Panc1 (cell line): ENCODE measurements at regions not wholly inside any gene's neighbourhood (a gene's known extent, or its start where the extent isn't known, plus 50 kb on each side); places are given as distances from the start of the nearest gene placed in this dataset.

ENCODE experiments used
- ATAC-seq: fragments of 200-7000 bp; cut with Tn5 transposase; 2 replicates; pipeline ENCODE4 v1.9.1; 2020; ENCODE audit warnings: mild to moderate bottlenecking, moderate library complexity
- BruUV-seq: library from RNA; stranded (reverse); fragments of 400-500 nt; replicated peaks from 2 replicates; lab custom pipeline; 2021; lab: Mats Ljungman, UMichigan
- CTCF ChIA-PET: fragments of 300-600 bp; sonication (Branson Sonifier 250); formaldehyde crosslinking; loops from one replicate; lab custom pipeline; 2022; ENCODE audit warnings: antibody characterized with exemption; lab: Charles Lee
- POLR2A ChIA-PET: fragments of 300-600 bp; sonication (Branson Sonifier 250); formaldehyde crosslinking; loops from one replicate; lab custom pipeline; 2022; ENCODE audit warnings: antibody characterized with exemption; lab: Charles Lee
- DNase-seq: peaks from one replicate; pipeline ENCODE4 v3.0.0-alpha.2; 2010; ENCODE audit warnings: low read depth, low spot score
- H3K27ac ChIP-seq: 2 replicates; pipeline ENCODE4 v1.5.1; 2011; ENCODE audit warnings: mild to moderate bottlenecking, low read length, inconsistent platforms
- H3K27me3 ChIP-seq: fragments of 200-500 bp; sonication (Bioruptor generic); 2 replicates; pipeline ENCODE4 v1.6.0; 2014; ENCODE audit warnings: low read length, inconsistent platforms; ENCODE audit not compliant: control insufficient read depth, insufficient read depth
- H3K36me3 ChIP-seq: fragments of 200-500 bp; sonication (Bioruptor generic); 2 replicates; pipeline ENCODE4 v1.5.1; 2014; ENCODE audit warnings: inconsistent platforms, mild to moderate bottlenecking, low read length, moderate library complexity; ENCODE audit not compliant: control insufficient read depth, insufficient read depth
- H3K4me1 ChIP-seq: 2 replicates; pipeline ENCODE4 v1.5.1; 2011; ENCODE audit warnings: inconsistent platforms, mild to moderate bottlenecking, low read length, moderate library complexity; ENCODE audit not compliant: control insufficient read depth, insufficient read depth
- H3K4me3 ChIP-seq, 2 experiments: 2 replicates each; pipeline ENCODE4 v1.5.1; 2011 to 2012; ENCODE audit warnings: low read depth in 2 of 2, low read length in 2 of 2, mild to moderate bottlenecking in 2 of 2, inconsistent platforms in 1 of 2, moderate library complexity in 1 of 2
- H3K9me3 ChIP-seq: fragments of 200-500 bp; sonication (Bioruptor generic); 2 replicates; pipeline ENCODE4 v1.5.1; 2014; ENCODE audit warnings: low read depth, mild to moderate bottlenecking, inconsistent platforms, low read length, moderate library complexity; ENCODE audit not compliant: control insufficient read depth, insufficient read depth
- CTCF ChIP-seq: fragments of 450-650 bp; IDR thresholded peaks from 2 replicates; pipeline ENCODE4 v1.5.1; 2017; ENCODE audit warnings: mild to moderate bottlenecking
- POLR2AphosphoS5 ChIP-seq: IDR thresholded peaks from 2 replicates; pipeline ENCODE4 v1.6.1; 2012; ENCODE audit warnings: mild to moderate bottlenecking, low read depth, low read length, moderate library complexity
- REST ChIP-seq, 2 experiments: IDR thresholded peaks; 2 replicates each; pipeline ENCODE4 v1.6.1; 2011 to 2012; ENCODE audit warnings: low read depth in 2 of 2, control low read depth in 1 of 2, low read length in 1 of 2, mild to moderate bottlenecking in 1 of 2, moderate library complexity in 1 of 2; ENCODE audit not compliant: insufficient read depth in 1 of 2
- SIN3A ChIP-seq: IDR thresholded peaks from 2 replicates; pipeline ENCODE4 v1.6.1; 2012; ENCODE audit warnings: low read depth, mild to moderate bottlenecking, low read length, moderate library complexity, borderline replicate concordance; ENCODE audit not compliant: insufficient read depth
- TCF7L2 ChIP-seq: IDR thresholded peaks from 2 replicates; pipeline ENCODE4 v1.6.1; 2011; ENCODE audit warnings: mild to moderate bottlenecking, low read depth, low read length, inconsistent platforms
- in situ Hi-C: cut with HindIII; loops from 2 replicates; pipeline ENCODE4 v1.10.0; 2016; ENCODE audit warnings: low sequenced_read_pairs, low pct_unique_long_range_greater_than_20kb
- intact Hi-C: fragments of 100-400 bp; cut with micrococcal nuclease; formaldehyde crosslinking; loops from one replicate; pipeline ENCODE4 v1.10.0; 2022; ENCODE audit not compliant: unreplicated experiment

- H3K36me3 ChIP-seq, result no peaks in the 10 kb centered on the region
- BruUV-seq, result no TSS peak
Measured at GRCh38 chr16:50436271-50436670, 67.5 kb upstream of the BRD7 start.

GRCh38 chr16:50434872-50435478 is 66.2 kb upstream of the BRD7 start:
- POLR2A ChIA-PET, result no interaction called here
- CTCF ChIA-PET, result no interaction called here
- TF ChIP-seq TCF7L2 (no peak), CTCF (no peak), POLR2AphosphoS5 (no peak), REST (IDR thresholded peaks at IDR 0.05; ENCODE audit: insufficient read depth in 1 of 2, low read depth in 2 of 2, low read length in 1 of 2) (no peak), SIN3A (no peak)
- intact Hi-C loops, result no loop called here
- no peaks in the 10 kb centered on the region for H3K9me3 ChIP-seq
- no peaks in the 10 kb centered on the region; the same call in 1 of the 2 replicates for H3K27me3 ChIP-seq
- no peak for ATAC-seq
- DNase-seq, result no peak
- no peak overlapping the region for H3K4me3 ChIP-seq
- H3K36me3 ChIP-seq, result no peaks in the 10 kb centered on the region
- H3K4me1 ChIP-seq, result no peaks in the 10 kb centered on the region
- no peak overlapping the region for H3K27ac ChIP-seq
- no TSS peak for BruUV-seq
- in situ Hi-C loops, result no loop called here

More at GRCh38 chr16:50436271-50436670, 67.5 kb upstream of the BRD7 start:
- DNase-seq (no peak), ATAC-seq (no peak)
- Histone ChIP-seq H3K4me1 (no peaks in the 10 kb centered on the region), H3K27ac (no peak overlapping the region), H3K9me3 (no peaks in the 10 kb centered on the region; the same call in 1 of the 2 replicates), H3K4me3 (no peak overlapping the region), H3K27me3 (no peaks in the 10 kb centered on the region; the same call in 1 of the 2 replicates)
- ChIA-PET POLR2A (no interaction called here), CTCF (no interaction called here)
- intact Hi-C loops, result no loop called here
- in situ Hi-C loops, result no loop called here
- no peak for TF ChIP-seq REST (IDR thresholded peaks at IDR 0.05; ENCODE audit: insufficient read depth in 1 of 2, low read depth in 2 of 2, low read length in 1 of 2)
- no peak for TF ChIP-seq TCF7L2
- no peak for TF ChIP-seq SIN3A
- no peak for TF ChIP-seq POLR2AphosphoS5
- TF ChIP-seq CTCF, result no peak
